ENCODE measurements at regions not wholly inside any gene's neighbourhood (a gene's known extent, or its start where the extent isn't known, plus 50 kb on each side); places are given as distances from the start of the nearest gene placed in this dataset.

DNA sequence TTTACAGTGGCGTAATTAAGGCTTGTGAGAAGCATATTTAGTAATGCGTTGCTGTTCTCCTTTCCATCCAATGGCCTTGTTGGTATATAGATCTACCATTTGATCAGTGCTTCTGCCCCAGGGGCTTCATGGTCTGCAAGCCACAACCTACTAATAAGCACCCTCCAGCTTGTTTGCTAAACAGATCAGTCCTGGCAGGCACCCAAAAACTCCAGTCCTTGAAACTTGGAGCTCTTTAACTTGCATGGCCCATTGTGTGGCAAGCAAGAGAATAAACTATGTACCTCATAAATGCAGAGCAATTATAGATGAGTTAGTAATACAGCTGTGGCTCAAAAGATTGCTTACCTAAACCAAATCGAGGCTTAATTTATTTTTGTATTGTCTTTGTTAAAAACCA is 158.5 kb downstream of the FTCDNL1 start:
- Histone ChIP-seq H3K4me2 (ENCODE audit: control insufficient read depth, insufficient read depth) (no peak overlapping the region), H3K9me3 (replicated peaks; ENCODE audit: control insufficient read depth, insufficient read depth, low read length) (no peaks in the 10 kb centered on the region), H4K20me1 (ENCODE audit: control insufficient read depth, insufficient read depth) (no peaks in the 10 kb centered on the region), H3K4me1 (ENCODE audit: control insufficient read depth, insufficient read depth, low read length) (no peaks in the 10 kb centered on the region), H3K27ac (ENCODE audit: control insufficient read depth, insufficient read depth) (no peak overlapping the region), H3K79me2 (ENCODE audit: control insufficient read depth, insufficient read depth, low read length) (no peaks in the 10 kb centered on the region), H3K36me3 (ENCODE audit: control insufficient read depth in 2 of 2, insufficient read depth in 2 of 2, low read length in 1 of 2) (no peaks in the 10 kb centered on the region), H3K27me3 (replicated peaks in 1 of 2; ENCODE audit: control insufficient read depth in 2 of 2, insufficient read depth in 2 of 2, low read length in 1 of 2) (no peaks in the 10 kb centered on the region), H3K9ac (ENCODE audit: control insufficient read depth, insufficient read depth, low read length) (no peak overlapping the region), H2AFZ (ENCODE audit: control insufficient read depth, low read depth, low read length) (no peak overlapping the region), H3K4me3 (no peak overlapping the region)
- no peak for ATAC-seq
- in situ Hi-C loops (cut with MboI), result no loop called here
- 16% methylated on average over 3 of the region's 3 CpGs for WGBS (ENCODE audit: insufficient coverage, insufficient replicate concordance, low lambda C conversion rate, missing lambda C conversion rate)
- ChIA-PET POLR2A (no interaction called here), CTCF (no interaction called here), RAD21 (ENCODE audit: unreplicated experiment) (no interaction called here), SMC1A (ENCODE audit: uncharacterized antibody, unreplicated experiment) (interaction anchor here (1.4 kb wide), 1 partner anchor 47 kb away, joined by 4 read pairs; no protein-coding TSS in a partner anchor)
- no TSS peak for BruUV-seq (replicated peaks)
- no peak for TF ChIP-seq TCF12 (IDR thresholded peaks at IDR 0.05; ENCODE audit: low read depth, low read length)
- TF ChIP-seq ZNF384 (IDR thresholded peaks at IDR 0.05; ENCODE audit: borderline replicate concordance, low read depth, low read length), result no peak
- TF ChIP-seq YY1 (IDR thresholded peaks at IDR 0.05; ENCODE audit: low read depth, low read length), result no peak
- TF ChIP-seq ZNF217 (IDR thresholded peaks at IDR 0.05), result no peak
- TF ChIP-seq, protein P1, sequence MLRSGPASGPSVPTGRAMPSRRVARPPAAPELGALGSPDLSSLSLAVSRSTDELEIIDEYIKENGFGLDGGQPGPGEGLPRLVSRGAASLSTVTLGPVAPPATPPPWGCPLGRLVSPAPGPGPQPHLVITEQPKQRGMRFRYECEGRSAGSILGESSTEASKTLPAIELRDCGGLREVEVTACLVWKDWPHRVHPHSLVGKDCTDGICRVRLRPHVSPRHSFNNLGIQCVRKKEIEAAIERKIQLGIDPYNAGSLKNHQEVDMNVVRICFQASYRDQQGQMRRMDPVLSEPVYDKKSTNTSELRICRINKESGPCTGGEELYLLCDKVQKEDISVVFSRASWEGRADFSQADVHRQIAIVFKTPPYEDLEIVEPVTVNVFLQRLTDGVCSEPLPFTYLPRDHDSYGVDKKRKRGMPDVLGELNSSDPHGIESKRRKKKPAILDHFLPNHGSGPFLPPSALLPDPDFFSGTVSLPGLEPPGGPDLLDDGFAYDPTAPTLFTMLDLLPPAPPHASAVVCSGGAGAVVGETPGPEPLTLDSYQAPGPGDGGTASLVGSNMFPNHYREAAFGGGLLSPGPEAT (IDR thresholded peaks at IDR 0.05; ENCODE audit: low read depth), result no peak
- TF ChIP-seq ZBED1 (IDR thresholded peaks at IDR 0.05; ENCODE audit: borderline replicate concordance), result no peak
- TF ChIP-seq, protein P2, sequence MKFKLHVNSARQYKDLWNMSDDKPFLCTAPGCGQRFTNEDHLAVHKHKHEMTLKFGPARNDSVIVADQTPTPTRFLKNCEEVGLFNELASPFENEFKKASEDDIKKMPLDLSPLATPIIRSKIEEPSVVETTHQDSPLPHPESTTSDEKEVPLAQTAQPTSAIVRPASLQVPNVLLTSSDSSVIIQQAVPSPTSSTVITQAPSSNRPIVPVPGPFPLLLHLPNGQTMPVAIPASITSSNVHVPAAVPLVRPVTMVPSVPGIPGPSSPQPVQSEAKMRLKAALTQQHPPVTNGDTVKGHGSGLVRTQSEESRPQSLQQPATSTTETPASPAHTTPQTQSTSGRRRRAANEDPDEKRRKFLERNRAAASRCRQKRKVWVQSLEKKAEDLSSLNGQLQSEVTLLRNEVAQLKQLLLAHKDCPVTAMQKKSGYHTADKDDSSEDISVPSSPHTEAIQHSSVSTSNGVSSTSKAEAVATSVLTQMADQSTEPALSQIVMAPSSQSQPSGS (IDR thresholded peaks at IDR 0.05; ENCODE audit: low read length), result no peak
- TF ChIP-seq, protein P3, sequence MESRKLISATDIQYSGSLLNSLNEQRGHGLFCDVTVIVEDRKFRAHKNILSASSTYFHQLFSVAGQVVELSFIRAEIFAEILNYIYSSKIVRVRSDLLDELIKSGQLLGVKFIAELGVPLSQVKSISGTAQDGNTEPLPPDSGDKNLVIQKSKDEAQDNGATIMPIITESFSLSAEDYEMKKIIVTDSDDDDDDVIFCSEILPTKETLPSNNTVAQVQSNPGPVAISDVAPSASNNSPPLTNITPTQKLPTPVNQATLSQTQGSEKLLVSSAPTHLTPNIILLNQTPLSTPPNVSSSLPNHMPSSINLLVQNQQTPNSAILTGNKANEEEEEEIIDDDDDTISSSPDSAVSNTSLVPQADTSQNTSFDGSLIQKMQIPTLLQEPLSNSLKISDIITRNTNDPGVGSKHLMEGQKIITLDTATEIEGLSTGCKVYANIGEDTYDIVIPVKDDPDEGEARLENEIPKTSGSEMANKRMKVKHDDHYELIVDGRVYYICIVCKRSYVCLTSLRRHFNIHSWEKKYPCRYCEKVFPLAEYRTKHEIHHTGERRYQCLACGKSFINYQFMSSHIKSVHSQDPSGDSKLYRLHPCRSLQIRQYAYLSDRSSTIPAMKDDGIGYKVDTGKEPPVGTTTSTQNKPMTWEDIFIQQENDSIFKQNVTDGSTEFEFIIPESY (IDR thresholded peaks at IDR 0.05), result no peak
- TF ChIP-seq CHD1 (IDR thresholded peaks at IDR 0.05; ENCODE audit: low read depth, low read length), result no peak
- TF ChIP-seq RBBP5 (conservative IDR thresholded peaks at IDR 0.05), result no peak
- TF ChIP-seq BACH1 (IDR thresholded peaks at IDR 0.05; ENCODE audit: borderline replicate concordance), result no peak
- TF ChIP-seq ETV6 (conservative IDR thresholded peaks at IDR 0.05 in 1 of 2, IDR thresholded peaks at IDR 0.05 in 1 of 2; ENCODE audit: borderline replicate concordance in 1 of 2, low read depth in 1 of 2), result no peak
- no peak for TF ChIP-seq POU2F2 (IDR thresholded peaks at IDR 0.05; ENCODE audit: borderline replicate concordance, low read depth, low read length)
- no peak for DNase-seq (ENCODE audit: low read depth, low spot score)
- intact Hi-C loops (cut with micrococcal nuclease; ENCODE audit: unreplicated experiment), result no loop called here
- no peak for FAIRE-seq
